ENCODE measurements at regions not wholly inside any gene's neighbourhood (a gene's known extent, or its start where the extent isn't known, plus 50 kb on each side); places are given as distances from the start of the nearest gene placed in this dataset.
"Not testable (repeated sequence)": the region's sequence is repeated elsewhere in the genome, so short reads cannot be mapped to it uniquely, and the experiment has no call there.

DNA sequence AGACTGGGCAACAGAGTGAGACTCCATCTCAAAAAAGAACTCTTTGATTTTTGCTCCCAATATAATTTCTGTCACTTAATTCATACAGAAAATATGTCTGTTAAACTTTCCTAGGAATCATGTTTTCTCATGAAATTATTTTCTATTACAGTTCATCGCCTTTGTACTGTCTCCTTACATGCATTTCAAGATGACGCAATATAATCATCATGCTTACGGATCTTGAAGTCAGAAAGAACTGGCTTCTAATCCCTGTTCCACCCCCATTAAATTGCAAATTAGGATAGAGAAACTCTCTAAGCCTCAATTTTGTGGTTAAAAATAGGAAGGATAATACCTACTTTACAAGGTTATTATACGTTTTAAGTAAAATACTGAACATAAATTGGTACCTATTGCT is 467.6 kb upstream of the SMIM21 start:
- no peak for DNase-seq

DNA sequence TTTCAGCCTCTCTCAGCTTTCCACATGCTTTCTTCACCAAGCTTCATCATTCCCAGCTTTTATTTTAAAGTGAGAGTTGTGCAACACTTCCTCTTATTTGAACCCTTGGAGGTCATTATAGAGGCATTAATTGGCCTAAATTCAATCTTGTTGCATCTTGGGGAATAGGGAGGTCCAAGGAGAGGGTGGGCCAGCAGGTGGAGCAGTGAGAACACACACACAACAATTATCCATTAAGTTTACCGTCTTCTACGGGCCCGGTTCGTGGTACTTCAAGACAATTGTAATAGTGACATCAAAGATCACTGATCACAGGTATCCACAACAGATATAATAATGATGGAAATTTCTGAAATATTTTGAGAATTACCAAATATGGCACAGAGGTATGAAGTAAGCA is 457.2 kb upstream of the SMIM21 start:
- no peak for DNase-seq

DNA sequence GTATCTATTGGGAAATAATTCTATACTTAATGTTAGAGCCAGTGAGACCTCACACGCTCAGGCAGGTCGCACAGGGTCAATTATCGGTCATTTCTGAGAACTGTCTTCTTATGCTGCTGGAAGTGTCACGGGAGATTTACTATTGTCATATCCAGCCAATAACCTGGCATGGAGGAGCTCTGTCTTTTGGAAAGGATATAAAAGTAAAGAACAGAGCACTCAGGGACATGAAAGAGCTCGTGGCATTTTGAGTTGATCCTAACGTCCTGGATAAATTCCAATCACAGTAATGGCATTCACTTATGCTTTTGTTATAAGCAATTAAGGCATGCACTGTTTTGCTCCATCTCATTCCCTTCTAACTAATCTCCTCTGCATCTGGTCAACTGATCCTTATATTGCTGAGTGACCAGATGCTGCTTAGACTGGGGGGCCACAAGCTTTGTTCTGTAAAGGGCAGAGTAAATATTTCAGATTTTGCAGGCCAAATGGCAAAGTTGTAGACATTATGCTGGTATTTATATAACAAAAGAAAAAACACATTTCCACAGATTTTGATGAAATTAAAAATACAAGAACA is 453.5 kb upstream of the SMIM21 start:
- no peak for DNase-seq

DNA sequence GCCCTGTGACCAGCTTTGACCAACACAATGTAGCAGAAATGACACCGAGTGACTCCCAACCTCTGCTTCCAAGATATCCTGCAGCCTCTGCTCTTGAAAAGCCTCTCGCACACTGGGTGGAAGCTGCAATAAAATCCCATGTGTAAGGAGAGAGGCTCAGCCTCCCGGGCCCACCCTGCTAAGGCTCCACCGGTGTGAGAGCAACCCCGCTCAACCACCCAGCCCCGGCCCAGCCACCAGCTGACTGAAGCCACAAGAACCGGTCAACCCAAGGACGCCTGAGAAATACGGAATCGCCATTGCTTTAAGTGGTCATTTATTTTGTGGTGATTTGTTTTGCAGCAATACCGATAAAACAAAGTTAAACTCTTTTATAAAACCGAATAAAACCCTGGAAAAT is 452.8 kb upstream of the SMIM21 start:
- DNase-seq = no peak

DNA sequence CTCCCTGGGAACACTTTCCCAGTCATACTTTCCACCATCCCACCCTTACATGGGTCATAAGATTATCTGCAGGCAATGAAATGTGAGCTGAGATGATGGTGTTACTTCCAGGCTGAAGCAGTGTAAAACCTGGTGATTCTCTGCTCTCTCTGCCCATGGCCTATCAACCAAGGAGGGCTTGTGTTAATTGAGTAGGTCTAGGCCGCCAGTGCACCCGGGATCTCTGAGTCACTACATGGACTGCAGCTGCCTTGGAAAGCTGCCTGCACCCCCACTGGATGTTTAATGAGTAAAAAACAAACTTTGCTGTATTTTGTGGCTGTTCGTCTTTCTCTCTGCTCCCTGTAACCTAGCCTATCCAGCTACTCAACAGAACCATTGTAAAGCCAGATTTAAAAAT is 451.7 kb upstream of the SMIM21 start:
- DNase-seq = no peak

DNA sequence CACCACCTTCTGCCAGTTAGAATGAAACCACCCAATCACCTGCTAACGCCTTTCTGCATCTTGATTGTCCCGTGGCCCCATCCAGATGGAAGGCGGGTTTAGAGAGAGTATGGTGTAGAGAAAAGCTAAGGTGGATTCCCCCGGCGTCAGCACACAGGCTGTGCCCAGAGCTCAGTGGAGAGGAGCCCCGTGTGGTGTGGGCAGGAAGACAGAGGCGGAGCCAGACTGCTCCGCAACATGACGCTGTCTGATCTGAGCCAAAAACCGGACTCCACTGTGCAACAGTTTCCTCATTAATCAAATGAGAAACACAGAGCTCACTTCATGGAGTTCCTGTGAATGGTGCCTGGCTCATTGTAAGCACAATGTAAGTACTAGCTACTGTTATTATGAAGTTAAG is 448.1 kb upstream of the SMIM21 start:
- DNase-seq = no peak

DNA sequence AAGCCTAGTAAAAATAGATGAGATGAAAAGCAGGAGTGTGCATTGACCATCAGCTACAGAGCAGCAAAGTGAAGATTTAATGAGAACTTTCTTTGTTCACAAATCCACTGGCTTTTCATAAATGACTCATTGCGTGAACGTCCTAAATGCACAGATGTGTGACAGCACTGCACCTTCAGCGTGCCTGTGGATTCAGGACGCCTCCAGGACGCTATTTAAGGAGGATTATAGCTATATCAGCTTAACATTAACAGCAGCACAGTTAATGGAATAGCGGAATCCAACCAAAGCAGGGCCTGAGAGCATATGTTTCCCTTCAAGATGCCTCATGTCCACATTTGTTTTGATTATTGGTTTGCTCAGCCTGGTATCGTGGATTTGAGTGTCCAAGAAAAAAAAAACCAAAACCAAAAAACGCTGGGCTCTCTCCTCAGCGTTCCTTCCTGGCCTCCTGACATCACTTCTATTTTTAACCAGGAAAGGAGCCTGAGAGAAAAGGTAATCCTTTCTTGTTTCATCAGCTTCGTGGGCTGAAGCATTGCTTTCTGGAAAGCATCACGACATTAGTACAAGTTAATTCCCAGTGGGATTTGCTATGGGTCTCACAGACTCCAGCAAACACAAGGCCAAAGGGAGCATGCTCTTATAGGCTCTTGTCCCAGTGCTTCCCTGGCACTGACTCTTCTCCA is 447.0 kb upstream of the SMIM21 start:
- no peak for DNase-seq

DNA sequence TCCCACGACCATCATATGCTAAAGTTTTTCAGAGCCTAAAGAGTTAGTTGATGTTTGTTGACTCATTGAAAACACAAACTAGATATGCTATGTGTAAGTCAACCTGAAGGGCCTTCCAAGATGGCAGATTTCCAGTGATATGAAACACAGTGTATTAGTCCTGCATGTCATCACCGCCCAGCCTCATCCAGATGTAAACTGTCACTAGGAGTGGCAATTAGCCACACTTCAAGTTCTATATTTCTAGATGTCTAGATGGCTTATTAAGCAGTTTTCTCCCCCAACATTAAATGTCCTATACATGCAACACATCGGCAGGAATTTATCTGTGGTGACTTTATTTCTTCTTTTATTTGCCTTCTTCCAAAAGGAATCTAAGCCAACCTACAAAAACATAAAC is 444.1 kb upstream of the SMIM21 start:
- no peak for DNase-seq

DNA sequence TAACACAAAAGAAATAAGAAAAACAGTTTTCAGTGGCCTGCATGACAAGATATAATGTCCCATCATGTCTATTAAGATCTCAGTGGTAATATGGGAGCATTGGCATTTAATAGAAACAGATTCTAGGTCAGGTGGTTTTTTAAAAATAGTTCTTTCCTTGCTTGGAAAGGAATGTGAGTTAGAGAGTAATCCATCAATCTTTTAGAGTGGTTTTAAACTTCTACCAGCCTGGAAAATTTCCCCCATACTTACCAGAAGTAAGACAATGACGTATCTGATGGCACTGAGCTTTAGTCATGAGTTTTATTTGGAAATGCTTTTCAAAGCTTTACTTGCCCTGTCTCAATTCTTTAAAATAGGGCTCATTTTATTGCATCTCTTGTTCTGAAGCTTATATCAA is 441.7 kb upstream of the SMIM21 start:
- DNase-seq = no peak

DNA sequence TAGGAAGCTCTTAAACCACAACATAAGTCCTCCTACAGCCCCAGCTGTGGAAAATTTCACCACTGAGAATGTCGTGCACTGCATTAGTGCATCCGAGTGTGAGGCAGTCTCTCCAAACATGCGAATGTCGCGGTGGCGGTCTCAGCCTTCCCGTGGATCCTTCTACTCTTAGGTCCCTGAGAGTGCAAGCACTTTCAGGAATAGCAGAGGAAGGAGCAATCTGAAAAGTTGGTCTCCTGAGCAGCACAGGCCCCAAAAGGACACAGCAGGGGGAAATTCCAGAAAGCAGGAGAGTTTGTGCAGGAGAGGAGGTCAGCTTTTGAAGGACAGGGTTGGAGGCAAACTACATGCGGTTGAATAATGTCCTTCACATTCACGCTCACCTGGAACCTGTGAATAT is 440.5 kb upstream of the SMIM21 start:
- DNase-seq = no peak

DNA sequence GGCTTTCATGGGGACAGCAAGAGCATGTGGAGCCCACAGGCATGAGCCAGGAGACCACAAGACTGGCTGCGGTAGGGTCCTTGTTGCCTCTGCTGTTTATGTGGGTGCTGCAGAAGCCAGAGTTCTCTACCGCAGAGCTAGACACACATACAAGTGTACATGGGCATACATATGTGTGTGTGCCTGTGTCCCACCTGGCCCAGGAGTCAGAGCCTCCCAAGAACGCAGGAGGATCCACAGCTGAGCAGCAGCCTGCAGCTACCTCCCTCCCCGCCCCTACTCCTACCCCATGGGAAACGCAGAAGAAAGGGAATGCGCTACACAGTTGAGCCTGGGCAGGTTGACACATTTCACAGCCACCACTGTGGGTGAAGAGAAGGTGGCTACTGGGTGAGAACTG is 438.1 kb upstream of the SMIM21 start:
- no peak for DNase-seq

DNA sequence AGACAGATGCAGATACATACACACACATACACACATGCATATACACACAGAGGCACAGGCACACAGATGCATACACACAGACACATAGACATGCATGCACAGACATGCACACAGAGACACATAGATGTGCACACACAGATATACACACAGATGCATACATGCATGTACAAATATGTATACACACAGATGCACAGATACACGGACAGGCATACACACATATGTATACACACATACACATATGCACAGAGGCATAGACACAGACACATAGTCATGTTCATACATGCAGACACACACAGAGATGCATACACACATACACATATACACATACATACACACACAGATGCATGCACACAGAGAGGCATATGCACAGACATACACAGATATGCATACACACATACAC is 437.3 kb upstream of the SMIM21 start:
- DNase-seq = no peak

DNA sequence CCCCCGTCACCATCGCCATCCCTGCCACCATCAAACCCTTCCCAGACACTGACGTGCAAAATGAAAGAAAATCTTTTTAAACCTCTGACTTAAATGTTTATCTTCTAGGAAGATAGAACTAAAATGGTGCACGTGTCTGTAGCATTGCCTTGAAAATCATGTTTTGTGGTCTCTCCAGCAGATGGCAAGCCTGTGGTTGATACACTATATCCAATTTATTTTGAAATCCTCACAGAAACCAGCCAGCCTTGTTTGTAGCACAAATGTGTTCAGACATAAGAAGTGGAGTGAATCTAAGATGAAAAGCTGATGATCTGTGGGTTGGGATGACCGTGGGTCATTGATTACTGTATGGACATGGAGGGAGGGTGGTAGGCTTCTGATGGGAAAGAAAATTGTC is 436.2 kb upstream of the SMIM21 start:
- no peak for DNase-seq

DNA sequence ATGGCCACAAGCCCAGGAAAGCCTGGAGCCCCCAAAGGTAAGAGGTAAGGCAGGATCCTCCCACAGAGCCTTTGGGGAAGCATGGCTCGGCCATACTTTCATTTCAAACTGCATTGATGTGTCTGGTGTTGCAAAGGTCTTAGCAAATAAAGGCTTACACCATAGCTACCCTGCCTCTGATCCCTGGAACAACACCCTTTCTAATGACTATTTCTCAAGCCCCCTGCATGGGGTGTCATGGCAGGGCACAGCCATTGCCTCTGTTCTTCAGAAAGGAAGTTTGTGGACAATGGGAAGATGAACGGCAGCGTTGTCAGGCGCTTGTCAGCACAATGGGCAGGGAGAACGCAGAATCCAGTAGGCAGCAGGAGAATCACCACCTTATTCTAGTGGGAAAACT is 435.0 kb upstream of the SMIM21 start:
- no peak for DNase-seq

DNA sequence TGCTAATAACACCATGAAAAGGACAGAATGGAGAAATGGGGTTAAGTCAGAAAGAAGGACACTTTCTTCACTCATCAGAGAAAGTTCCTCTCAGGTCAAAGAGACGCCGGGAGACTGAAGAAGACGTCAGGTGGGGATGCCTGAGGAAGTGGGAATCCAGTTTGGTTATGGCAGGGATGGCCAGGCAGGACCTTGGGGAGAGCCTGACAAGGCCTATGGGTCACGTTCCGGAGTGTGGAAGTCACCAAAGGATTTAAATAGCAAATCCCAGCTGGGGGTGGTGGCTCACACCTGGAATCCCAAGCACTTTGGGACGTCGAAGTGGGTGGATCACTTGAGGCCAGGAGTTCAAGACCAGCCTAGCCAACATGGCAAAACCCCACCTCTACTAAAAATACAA is 432.7 kb upstream of the SMIM21 start:
- DNase-seq = no peak

DNA sequence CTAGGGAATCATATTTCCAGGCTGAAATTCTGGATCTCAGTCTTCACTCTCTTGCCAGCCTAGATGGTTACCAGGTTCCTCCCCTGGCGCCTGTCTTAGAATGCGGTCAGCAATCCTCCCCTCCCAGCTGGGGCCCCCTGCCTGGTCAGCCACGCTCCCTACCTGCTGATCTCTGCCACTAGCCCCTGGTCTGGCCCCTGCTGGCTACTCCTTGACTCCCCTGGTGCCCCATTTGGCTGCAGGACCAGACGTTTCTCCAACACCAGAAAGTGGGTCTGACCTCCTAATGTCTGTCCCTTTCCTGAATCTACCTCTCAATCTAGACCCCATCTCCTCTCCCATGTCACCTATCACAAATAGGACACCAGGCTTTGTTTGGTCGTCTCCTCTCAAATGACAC is 432.0 kb upstream of the SMIM21 start:
- DNase-seq = no peak

DNA sequence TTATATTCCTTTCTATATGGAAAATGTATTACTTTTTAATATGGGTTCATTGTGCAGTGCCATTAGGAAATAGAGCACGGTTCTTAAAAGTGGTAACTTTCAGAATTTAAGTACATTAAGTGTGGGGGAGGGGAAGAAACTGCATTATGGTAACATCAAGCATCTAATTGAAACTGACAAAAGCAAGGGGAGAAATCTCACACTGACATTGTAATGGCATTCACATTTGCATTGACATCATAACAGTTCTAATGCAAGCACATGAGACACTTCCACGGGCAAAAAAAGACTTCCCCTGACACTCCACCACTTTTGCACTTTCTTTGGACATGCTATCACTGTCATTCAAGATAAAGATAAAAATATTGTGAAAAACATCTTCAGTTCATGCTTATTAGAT is 431.3 kb upstream of the SMIM21 start:
- DNase-seq = no peak

DNA sequence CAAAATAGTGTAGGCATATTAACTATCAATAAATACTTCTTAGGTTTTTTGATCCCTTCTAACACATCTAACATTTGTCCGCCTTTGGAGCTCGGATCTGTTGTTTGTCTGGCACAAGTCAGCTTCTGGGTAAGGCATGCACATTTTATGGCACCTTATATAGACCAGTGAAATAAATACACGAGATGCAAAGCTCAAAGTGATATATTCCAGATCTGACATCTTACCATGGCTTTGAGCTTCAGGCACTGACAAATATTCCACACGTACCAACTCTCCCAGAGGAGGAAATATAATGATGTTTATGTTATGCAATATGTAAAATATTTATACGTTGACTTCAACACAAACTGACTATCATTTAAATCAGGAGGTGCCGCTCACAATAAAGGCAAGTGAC is 430.1 kb upstream of the SMIM21 start:
- no peak for DNase-seq

DNA sequence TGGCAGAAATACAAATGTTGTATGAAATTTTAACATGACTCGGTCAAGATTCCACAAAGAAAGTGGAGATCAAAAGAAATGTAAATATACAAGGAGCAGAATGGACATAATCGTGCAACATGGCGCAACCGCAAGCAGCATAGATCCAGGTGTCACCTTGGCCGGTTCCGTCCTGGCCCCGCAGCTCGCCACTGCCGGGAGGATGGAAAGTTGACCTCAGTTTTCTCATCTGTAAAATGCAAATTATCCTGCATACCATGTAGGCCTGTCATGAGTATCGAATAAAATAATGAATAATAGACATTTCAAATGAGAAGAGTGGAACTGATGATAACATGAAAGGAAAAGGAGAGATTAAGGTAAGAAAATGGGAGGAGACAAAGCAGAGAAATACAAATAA is 427.3 kb upstream of the SMIM21 start:
- DNase-seq = no peak

DNA sequence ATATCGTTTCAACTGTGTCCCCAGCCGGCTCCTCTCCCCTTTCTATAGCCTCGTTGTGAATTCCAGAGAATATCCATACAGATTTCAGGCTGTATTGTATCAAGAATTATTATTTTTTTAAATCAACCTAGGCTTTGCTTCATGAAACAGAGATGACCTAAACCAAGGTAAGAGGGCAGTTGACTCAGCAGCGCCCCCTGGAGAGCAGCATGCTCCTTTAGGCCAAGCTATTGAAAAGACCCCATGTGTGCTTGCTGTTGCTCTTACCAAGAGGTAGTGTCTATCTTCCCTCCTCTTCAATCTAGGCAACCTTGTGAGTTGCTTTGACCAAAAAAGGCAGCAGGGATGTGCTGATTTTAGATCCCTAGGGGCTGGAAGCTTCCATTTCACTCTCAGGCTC is 426.7 kb upstream of the SMIM21 start:
- DNase-seq = no peak

DNA sequence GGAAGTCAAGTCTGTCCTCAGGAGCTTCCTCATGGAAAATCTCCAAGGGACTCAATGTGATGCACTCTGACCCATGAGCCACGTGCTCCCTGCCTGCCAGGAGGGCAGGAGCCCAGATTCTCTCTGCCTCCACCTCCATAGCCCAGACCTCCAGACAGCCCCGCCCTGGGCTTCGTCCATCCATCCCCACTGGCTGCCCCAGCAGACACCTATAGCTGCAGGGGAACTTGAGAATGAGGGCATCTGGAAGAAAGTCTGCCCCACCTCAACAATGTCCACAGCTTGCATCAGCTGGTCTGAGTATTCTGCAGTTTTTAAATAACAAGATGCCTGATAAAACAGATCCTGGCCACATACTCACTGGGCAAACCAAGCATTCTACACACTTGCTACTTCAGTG is 418.8 kb upstream of the SMIM21 start:
- no peak for DNase-seq

DNA sequence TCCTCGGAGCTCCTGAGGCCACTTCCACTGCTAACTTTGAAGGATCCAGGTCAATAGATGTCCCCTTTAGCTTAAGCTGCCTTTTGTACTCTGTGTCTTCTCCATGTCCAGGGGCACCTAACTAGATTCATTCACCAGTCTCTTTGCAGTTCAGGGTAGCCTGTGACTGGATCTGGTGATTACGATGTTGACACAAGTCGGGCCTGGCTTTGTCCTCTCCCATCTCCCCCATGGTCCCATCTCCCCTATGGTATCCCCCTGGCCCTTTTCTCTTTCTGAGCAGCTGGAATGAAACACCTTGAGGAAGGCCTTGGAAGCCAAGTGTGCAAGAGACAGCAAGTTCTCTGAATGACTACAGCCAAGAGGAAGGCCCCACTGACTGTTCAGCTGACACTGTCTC is 417.9 kb upstream of the SMIM21 start:
- DNase-seq = no peak

DNA sequence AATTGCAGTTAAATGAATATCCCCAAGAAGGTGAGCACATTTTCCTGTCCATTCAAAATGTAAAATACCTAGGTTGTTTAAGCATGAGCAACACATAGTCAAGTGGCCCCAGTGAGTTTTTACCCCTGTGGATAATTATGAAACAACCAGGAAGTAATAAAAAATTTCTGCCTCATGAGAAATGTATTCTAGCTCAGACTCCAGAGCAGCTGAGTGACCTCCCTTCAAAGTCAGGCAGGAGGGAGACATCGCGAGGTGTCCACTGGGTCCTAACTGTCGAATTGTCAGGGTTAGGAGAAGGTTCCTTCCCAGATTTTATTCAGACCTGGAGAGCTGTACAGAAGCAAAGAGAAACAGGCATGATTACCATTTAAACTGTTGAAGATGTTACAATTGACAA is 416.6 kb upstream of the SMIM21 start:
- no peak for DNase-seq

DNA sequence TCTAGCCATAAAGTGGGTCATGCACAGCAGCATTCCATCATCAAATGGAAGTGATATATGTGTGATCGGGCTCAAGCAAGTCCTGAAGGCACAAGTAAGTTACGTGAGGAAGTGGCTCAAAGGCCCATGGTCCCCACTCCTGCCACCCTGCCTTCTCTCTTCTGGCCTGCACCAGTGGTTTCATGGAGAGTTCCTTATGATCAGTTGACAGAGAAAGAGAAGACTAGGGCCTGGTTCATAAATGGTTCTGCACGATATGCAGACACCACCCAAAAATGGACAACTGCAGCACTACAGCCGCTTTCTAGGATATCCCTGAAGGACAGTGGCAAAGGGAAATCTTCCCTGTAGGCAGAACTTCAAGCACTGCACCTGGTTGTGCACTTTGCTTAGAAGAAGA is 412.6 kb upstream of the SMIM21 start:
- no peak for DNase-seq

DNA sequence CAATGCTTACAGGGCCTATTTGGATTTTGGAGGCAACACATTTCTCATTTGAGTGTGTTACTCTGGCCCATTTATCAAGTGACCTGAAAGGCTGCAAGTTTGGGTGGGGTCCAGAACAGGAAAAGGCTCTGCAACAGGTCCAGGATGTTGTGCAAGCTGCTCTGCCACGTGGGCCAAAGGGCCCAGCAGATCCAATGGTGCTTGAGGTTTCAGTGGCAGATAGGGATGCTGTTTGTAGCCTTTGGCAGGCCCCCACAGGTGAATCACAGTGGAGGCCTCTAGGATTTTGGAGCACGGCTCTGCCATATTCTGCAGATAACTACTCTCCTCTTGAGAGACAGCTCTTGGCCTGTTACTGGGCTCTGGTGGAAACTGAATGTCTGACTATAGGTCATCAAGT is 412.2 kb upstream of the SMIM21 start:
- DNase-seq = not testable (repeated sequence)

Data from central memory CD4-positive, alpha-beta T cell (primary cell).